ENCODE measurements at regions not wholly inside any gene's neighbourhood (a gene's known extent, or its start where the extent isn't known, plus 50 kb on each side); places are given as distances from the start of the nearest gene placed in this dataset.
A peak's percentile ranks its signal among the peaks of the same experiment; 100 is the strongest.

DNA sequence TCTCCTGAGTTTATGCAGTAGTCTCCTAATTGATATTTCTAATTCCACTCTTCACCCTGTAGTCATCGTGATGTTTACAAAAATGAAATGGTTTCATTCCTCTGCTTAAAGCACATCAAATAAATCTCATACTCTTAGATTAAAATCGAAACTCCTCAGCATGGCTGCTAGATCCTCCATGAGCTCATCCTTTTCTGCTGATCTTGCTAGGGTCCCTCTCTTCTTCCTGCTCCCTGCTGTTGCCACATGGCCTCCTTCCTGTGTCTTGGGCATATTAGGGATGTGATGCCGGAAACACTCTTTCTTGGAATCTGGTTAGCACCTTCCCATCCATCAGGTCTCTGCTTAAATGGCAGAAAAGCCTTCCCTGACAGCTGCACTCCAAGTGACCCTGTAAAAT is 59.5 kb upstream of the MEGF10 start:
- Mint-ChIP-seq H3K9me3 (peaks cover 3% of the 10 kb centered on the region), H3K4me3 (peak overlapping the region; percentile 67)

DNA sequence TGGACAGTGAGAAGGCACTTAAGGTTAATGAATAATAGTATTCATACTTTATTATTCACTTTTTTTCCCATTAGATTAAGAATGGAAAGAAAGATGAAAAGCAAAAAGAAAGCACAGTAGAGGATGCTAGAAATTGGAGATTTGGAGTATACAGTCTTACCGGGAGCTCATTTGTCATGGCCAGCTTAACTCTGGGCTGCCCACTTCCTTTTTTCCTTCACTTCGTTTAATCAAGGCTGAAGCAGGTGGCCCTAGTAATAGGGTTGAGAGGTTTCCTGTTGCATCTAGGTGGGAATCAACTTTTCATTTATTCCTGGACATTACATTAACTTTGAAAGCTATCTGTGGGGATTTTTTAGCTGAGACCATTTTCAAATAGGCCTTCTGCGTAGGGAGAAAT is 57.0 kb upstream of the MEGF10 start:
- Histone ChIP-seq H3K27me3 (ENCODE audit: control insufficient read depth in 1 of 2, insufficient read depth in 2 of 2, low read length in 2 of 2) (no peaks in the 10 kb centered on the region), H3K4me1 (ENCODE audit: insufficient read depth, low read length) (peaks cover 15% of the 10 kb centered on the region), H3K4me3 (ENCODE audit: low read length) (no peak overlapping the region), H3K36me3 (ENCODE audit: insufficient read depth, low read length) (no peaks in the 10 kb centered on the region), H3K27ac (ENCODE audit: low read depth in 1 of 2, low read length in 2 of 2) (no peak overlapping the region), H3K9me3 (ENCODE audit: control insufficient read depth in 1 of 2, insufficient read depth in 1 of 2, low read length in 2 of 2) (no peaks in the 10 kb centered on the region)
- ChIA-PET POLR2A (no interaction called here), CTCF (no interaction called here)
- Mint-ChIP-seq H3K27ac (no peak overlapping the region), H3K36me3 (ENCODE audit: low read depth) (peaks cover 26% of the 10 kb centered on the region), H3K27me3 (no peaks in the 10 kb centered on the region), H3K4me3 (no peak overlapping the region), H3K4me1 (ENCODE audit: low read depth) (peaks cover 21% of the 10 kb centered on the region), H3K9me3 (no peaks in the 10 kb centered on the region)
- no peak for DNase-seq
- TF ChIP-seq, protein P1, sequence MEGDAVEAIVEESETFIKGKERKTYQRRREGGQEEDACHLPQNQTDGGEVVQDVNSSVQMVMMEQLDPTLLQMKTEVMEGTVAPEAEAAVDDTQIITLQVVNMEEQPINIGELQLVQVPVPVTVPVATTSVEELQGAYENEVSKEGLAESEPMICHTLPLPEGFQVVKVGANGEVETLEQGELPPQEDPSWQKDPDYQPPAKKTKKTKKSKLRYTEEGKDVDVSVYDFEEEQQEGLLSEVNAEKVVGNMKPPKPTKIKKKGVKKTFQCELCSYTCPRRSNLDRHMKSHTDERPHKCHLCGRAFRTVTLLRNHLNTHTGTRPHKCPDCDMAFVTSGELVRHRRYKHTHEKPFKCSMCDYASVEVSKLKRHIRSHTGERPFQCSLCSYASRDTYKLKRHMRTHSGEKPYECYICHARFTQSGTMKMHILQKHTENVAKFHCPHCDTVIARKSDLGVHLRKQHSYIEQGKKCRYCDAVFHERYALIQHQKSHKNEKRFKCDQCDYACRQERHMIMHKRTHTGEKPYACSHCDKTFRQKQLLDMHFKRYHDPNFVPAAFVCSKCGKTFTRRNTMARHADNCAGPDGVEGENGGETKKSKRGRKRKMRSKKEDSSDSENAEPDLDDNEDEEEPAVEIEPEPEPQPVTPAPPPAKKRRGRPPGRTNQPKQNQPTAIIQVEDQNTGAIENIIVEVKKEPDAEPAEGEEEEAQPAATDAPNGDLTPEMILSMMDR (IDR thresholded peaks at IDR 0.05): no peak
- ATAC-seq (ENCODE audit: poor library complexity): no peak
- intact Hi-C loops (cut with DNase I, micrococcal nuclease): loop anchor here in 1 of 2 experiments (5.0 kb wide), 1 partner anchor 206 kb away; no protein-coding TSS in a partner anchor

More for the DNA sequence above, 59.5 kb upstream of the MEGF10 start:
- H3K27me3 ChIP-seq (ENCODE audit: control insufficient read depth in 1 of 2, insufficient read depth in 2 of 2, low read length in 2 of 2): no peaks in the 10 kb centered on the region
- CTCF ChIA-PET: no interaction called here
- POLR2A ChIA-PET: no interaction called here
- Mint-ChIP-seq H3K36me3 (ENCODE audit: low read depth) (peaks cover 28% of the 10 kb centered on the region), H3K27me3 (no peaks in the 10 kb centered on the region), H3K27ac (peak overlapping the region; percentile 55), H3K4me1 (ENCODE audit: low read depth) (peaks cover 23% of the 10 kb centered on the region)
- H3K9me3 ChIP-seq (ENCODE audit: control insufficient read depth in 1 of 2, insufficient read depth in 1 of 2, low read length in 2 of 2): peaks cover 3 to 4% of the 10 kb centered on the region in 2 experiments
- H3K4me3 ChIP-seq (ENCODE audit: low read length): no peak overlapping the region
- intact Hi-C loops (cut with DNase I, micrococcal nuclease): loop anchor here in 1 of 2 experiments (5.0 kb wide), 1 partner anchor 204 kb away; no protein-coding TSS in a partner anchor
- H3K27ac ChIP-seq (ENCODE audit: low read depth in 1 of 2, low read length in 2 of 2): no peak overlapping the region
- no peak for ATAC-seq (ENCODE audit: poor library complexity)
- peaks cover 16% of the 10 kb centered on the region for H3K4me1 ChIP-seq (ENCODE audit: insufficient read depth, low read length)
- TF ChIP-seq, protein P1 (IDR thresholded peaks at IDR 0.05): no peak
- H3K36me3 ChIP-seq (ENCODE audit: insufficient read depth, low read length): no peaks in the 10 kb centered on the region
- no peak for DNase-seq

DNA sequence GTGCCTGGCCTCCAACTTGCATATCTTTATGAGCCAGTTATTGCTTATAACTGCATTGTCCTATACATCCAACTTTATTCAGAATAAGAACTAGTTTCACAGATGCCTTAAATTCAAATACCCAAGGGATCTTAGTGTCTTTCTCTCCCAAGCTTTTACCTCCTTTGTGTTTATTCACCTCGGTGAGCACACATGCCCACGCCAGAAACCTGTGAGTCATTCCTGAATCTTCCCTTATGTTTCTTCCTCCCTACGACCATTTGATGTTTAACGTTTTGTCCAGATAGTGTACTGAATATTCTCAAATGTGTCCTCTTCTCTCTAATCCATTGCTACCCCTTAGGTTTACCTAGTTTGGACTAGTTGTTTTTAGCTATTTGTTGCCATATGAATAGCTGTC is 55.5 kb upstream of the MEGF10 start:
- no peaks in the 10 kb centered on the region for H3K27me3 ChIP-seq (ENCODE audit: control insufficient read depth in 1 of 2, insufficient read depth in 2 of 2, low read length in 2 of 2)
- no peak overlapping the region for H3K27ac ChIP-seq (ENCODE audit: low read depth in 1 of 2, low read length in 2 of 2)
- Mint-ChIP-seq H3K36me3 (ENCODE audit: low read depth) (peaks cover 26% of the 10 kb centered on the region), H3K4me1 (ENCODE audit: low read depth) (peaks cover 9% of the 10 kb centered on the region), H3K9me3 (no peaks in the 10 kb centered on the region), H3K27me3 (no peaks in the 10 kb centered on the region), H3K4me3 (no peak overlapping the region), H3K27ac (no peak overlapping the region)
- peaks cover 3% of the 10 kb centered on the region for H3K4me1 ChIP-seq (ENCODE audit: insufficient read depth, low read length)
- CTCF ChIA-PET: no interaction called here
- no peaks in the 10 kb centered on the region for H3K36me3 ChIP-seq (ENCODE audit: insufficient read depth, low read length)
- intact Hi-C loops (cut with DNase I, micrococcal nuclease): no loop called here
- POLR2A ChIA-PET: no interaction called here
- H3K4me3 ChIP-seq (ENCODE audit: low read length): no peak overlapping the region
- no peak for DNase-seq
- H3K9me3 ChIP-seq (ENCODE audit: control insufficient read depth in 1 of 2, insufficient read depth in 1 of 2, low read length in 2 of 2): no peaks in the 10 kb centered on the region
- TF ChIP-seq, protein P1 (IDR thresholded peaks at IDR 0.05): no peak
- no peak for ATAC-seq (ENCODE audit: poor library complexity)

All from CD4-positive, alpha-beta T cell (primary cell).